CD4-positive, alpha-beta T cell treated with Interleukin-21 for 1 hour (primary cell): ENCODE measurements at regions not wholly inside any gene's neighbourhood (a gene's known extent, or its start where the extent isn't known, plus 50 kb on each side); places are given as distances from the start of the nearest gene placed in this dataset.

Experiments
- DNase-seq: peaks from one replicate; pipeline ENCODE4 v3.0.0-alpha.2; 2020

- no peak for DNase-seq
Measured at GRCh38 chr10:111953949-111954348, 229.6 kb downstream of the GPAM start.

GRCh38 chr10:111954386-111954785, 229.2 kb downstream of the GPAM start:
- no peak for DNase-seq

GRCh38 chr10:111956841-111957240, 226.7 kb downstream of the GPAM start:
- DNase-seq: no peak

- DNase-seq: no peak
Measured at GRCh38 chr10:111962951-111963350, 220.6 kb downstream of the GPAM start.

GRCh38 chr10:111967116-111967515, 216.4 kb downstream of the GPAM start:
- DNase-seq: no peak

- no peak for DNase-seq
Measured at GRCh38 chr10:111967547-111967946, 216.0 kb downstream of the GPAM start.

- no peak for DNase-seq
Measured at GRCh38 chr10:111968647-111969046, 214.9 kb downstream of the GPAM start.

- DNase-seq: no peak
Measured at GRCh38 chr10:111970111-111970510, 213.5 kb downstream of the GPAM start.

- no peak for DNase-seq
Measured at GRCh38 chr10:111972109-111972508, 211.5 kb downstream of the GPAM start.

- DNase-seq: no peak
Measured at GRCh38 chr10:111973306-111973705, 210.3 kb downstream of the GPAM start.

GRCh38 chr10:111973826-111974225, 209.7 kb downstream of the GPAM start:
- no peak for DNase-seq

- DNase-seq: no peak
Measured at GRCh38 chr10:111974325-111974724, 209.2 kb downstream of the GPAM start.

- DNase-seq: no peak
Measured at GRCh38 chr10:111976557-111976956, 207.0 kb downstream of the GPAM start.

- DNase-seq: no peak
Measured at GRCh38 chr10:111984057-111984456, 199.5 kb downstream of the GPAM start.

- DNase-seq: no peak
Measured at GRCh38 chr10:111986079-111986478, 197.5 kb downstream of the GPAM start.

- no peak for DNase-seq
Measured at GRCh38 chr10:111988646-111989045, 194.9 kb downstream of the GPAM start.

- DNase-seq: no peak
Measured at GRCh38 chr10:111989136-111989911, 194.2 kb downstream of the GPAM start.

GRCh38 chr10:111990734-111991133, 192.8 kb downstream of the GPAM start:
- no peak for DNase-seq

GRCh38 chr10:111993321-111993720, 190.2 kb downstream of the GPAM start:
- DNase-seq: no peak

- no peak for DNase-seq
Measured at GRCh38 chr10:111993872-111994426, 189.6 kb downstream of the GPAM start.

- no peak for DNase-seq
Measured at GRCh38 chr10:111996103-111996502, 187.5 kb downstream of the GPAM start.

GRCh38 chr10:111998728-111999127, 184.8 kb downstream of the GPAM start:
- DNase-seq: no peak

GRCh38 chr10:111999205-111999914, 184.2 kb downstream of the GPAM start:
- no peak for DNase-seq

GRCh38 chr10:111999915-112000302, 183.7 kb downstream of the GPAM start:
- no peak for DNase-seq
